ENCODE measurements at regions not wholly inside any gene's neighbourhood (a gene's known extent, or its start where the extent isn't known, plus 50 kb on each side); places are given as distances from the start of the nearest gene placed in this dataset.
"Not testable (repeated sequence)": the region's sequence is repeated elsewhere in the genome, so short reads cannot be mapped to it uniquely, and the experiment has no call there.

DNA sequence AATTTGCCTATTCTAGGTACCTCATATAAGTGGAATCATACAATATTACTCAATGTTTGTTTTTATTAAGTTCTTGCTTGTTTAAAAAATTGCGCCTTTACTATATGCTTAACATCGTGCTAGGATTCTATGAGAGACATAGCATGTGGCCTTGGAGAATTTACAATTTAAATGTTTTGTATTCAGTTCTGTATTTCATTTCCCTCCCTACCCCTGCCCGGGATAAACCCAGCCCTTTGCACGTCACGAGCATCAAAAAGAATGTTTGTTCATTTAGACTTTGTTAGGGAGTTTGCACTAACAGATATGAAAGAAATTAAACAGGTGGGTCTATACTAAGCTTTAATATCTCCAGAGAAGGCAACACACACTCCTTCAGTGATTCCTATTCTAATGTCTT lies 75.7 kb downstream of the C18orf54 start:
- DNase-seq, result no peak

DNA sequence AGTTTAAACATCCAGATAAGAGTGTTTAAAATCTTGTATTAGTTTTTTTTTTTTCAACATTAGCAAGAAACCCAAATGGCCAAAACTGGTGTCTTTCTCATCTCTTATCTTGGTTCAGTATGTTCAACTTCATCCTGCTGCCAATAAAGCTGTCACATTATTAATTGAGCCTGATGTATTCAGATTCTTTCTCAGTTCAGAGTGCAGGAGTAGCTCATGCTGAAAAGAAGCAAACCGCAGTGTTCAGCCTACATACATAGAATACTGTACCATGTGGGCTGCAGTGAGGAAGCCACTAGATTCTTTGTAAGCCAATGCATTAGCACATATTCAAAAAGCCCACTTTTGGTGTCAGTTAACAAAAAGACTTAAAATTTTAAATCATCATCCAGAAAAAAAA lies 76.2 kb downstream of the C18orf54 start:
- no peak for DNase-seq

DNA sequence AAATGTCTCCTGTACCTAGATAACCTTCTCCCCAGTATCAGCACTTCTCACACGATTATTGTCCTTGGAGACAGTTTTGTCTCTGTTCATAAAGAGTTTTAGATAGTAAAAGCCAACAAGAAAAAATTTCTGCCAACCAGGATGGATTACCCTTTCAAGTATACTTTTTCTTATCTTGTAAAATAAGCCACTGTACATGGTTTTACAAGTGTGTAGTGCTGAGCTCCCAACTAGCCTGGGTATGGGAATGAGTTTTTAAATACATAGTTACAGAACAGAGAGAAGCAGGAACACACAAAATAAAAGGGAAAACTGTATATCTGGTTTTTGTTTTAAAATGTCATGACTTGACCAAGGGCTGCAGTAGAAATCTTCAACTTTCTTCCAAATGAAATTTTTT lies 76.7 kb downstream of the C18orf54 start:
- DNase-seq, result no peak

DNA sequence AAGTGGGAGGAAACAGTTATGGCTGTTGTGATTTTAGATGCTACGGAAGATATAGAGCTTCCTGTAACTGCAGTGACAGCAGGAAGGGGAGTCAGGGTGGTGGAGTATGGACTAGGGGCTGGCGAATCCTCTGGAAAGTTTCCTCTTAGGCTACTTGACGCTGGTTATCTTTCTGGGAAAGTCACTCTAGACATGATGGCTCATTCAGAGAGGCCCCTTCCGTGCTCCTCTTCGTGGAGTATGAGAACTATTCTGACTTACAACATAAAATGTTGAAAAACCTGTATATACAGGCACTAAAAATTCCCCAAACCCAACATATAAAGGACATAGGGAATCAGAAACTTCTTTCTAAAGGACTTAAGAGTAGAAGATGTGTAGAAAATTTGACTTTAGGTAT lies 78.8 kb downstream of the C18orf54 start:
- no peak for DNase-seq

DNA sequence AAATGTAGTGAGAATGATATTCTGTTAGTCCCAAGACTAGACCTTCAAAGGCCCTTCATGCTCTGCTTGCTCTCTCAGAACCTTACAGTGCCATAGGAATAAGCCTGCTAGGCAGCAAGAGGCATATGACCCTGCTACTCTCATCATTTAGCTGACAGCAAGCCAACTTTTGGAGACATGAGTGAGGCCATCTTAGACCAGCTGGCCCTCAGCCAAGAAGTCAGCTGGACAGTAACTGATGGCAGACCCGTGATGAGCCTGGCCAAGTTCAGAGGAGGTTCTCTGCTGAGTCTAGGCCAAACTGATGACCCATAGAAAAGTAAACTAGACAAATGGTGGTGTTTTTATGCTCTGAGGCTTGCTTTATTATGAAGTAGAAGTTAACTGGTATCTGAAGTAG lies 82.6 kb downstream of the C18orf54 start:
- DNase-seq, result no peak

DNA sequence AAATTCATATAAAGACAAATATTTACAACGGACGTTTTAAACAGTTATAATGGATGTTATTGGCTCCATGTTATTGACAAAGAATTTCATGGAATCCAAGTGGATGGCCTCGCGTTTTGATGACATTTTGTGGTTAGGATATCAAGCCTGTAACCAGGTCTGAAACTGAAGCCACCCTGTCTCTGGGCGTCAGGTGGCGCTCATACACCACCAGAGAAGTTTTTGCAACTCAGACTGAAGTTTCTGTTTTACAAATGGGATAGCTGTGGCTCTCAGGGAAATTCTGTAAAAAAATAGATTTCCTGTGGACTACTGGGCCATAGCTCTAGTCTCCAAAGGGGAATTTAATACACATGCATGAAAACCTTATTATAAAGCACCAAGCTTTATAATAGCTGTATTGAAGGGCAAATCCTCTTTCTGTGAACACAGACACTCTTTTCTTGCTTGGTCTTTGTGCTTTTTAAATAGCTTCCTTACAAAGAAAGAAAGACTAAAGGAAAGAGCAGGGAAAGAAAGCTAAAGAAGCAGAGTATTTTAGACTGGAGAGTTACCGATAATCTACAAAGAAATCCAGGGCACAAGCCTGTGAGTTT lies 86.7 kb downstream of the C18orf54 start:
- peak; percentile 11 for DNase-seq

DNA sequence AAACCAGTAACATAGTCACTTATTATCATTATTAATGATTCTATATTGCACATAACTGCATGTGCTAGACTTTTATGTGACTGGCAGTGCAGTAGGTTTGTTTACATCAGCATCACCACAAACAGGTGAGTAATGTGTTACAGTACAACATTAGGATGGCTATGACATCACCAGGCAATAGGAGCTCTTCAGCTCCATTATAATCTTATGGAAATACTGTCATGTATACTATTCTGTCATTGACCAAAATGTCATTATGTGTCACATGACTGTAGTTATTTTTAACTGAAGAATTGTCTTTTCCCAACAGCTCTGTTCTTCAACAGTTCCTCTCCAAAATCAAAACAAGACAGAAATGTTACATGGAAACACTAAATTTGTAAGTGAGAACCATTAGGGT lies 96.3 kb downstream of the C18orf54 start:
- DNase-seq, result no peak

DNA sequence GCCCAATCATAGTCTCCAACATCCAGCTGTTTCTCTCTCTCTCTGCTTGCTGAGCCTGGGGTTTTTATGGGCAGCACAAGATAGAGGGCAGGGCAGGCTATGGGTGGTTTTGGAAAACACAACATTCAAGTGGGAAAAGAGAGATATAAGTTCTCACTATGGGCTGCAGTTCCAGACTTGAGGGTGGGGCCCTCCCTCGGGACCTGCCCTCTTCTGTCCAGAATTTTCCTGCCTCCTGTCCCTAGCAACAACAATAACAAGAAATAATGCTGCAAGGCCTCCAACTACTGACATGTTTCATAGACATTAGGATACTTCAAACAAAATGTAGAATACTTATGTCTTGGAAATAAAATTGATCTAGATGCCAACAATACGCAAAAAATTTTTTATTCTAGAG lies 107.8 kb downstream of the C18orf54 start:
- DNase-seq, result no peak

DNA sequence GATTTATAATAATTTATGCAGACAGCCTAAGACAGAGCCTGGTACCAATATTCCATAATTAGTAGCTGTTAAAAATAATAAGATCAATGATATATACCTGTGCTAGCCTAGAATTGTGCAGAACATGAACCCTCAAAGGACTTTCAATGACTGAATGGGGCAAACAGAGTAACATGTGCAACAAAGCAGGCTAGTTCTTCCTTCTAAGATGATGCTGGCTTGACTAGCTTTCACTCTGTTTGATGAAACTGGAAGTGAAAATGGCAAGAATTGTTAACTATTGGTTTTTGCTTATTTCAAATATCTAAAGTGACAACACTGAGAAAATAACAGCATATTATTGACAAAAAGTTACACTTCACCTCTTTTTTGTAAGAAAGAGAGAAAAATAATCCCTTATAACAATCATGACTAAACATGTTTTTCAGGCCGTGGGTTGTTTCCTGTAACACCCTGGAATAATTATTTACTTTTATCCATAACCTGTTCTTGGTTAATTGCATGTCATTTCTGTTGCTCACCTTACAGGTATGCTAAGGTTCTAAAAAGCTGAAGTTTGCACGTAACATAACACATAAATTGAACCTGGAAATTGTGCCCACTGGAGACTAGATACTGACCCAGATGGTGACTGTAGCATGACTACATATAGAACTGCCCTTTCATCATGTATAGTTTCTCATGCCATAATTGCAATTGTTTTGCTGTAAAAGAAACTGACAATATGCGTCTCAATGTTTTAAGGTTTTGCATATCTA lies 108.7 kb downstream of the C18orf54 start:
- no peak for DNase-seq

DNA sequence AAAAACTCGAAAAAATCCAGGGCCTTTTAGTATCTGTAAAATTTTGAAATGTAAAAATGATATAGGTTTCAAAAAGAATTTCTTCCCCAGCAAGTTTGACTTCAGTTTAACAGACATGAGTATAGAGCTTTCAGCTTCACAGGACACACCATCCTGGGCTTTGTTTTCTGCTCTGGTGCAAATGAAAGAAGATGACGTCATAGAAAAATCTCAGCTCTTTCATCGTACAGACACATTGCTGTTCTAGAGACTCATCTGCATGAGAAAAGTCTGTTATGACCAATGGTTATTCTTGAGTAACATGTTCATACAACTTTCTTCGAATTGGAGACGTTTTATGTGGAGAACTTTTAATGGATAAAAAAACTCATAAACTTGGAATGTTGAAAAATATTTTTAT lies 111.7 kb upstream of the DYNAP start:
- no peak for DNase-seq

DNA sequence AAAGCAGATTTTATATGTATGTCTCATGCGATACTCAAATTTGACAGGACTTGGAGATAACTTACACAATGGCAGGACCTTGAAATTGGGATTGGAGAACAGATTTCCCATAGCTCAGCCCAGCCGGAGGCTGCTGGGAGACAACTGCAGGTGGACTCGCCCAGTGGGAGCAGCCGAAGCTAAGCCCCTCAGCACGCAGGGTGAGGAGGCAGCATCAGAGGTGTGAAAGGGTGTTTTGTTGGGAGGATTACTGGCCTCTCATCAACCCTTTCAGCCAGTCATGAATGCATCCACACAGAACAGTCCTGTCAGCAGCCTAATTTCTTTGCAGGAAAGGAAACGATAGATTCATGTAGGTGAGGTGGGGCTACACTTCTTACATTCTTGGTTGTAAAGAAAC lies 110.4 kb upstream of the DYNAP start:
- no peak for DNase-seq

DNA sequence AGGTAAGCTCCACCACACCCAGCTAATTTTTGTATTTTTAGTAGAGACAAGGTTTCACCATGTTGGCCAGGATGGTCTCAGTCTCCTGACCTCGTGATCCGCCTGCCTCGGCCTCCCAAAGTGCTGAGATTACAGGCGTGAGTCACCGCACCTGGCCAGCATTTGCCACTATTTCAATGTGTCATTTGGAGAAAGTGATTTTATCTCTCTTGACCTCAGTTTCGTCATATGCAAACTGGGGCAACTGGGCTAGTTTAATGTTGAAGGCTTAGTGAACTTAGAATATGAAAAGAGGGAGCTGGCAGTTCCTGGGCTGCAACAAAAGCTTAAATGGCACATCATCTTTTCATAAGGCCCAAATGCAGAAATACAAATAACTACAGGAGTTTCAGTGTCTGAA lies 88.6 kb upstream of the DYNAP start:
- not testable (repeated sequence) for DNase-seq

DNA sequence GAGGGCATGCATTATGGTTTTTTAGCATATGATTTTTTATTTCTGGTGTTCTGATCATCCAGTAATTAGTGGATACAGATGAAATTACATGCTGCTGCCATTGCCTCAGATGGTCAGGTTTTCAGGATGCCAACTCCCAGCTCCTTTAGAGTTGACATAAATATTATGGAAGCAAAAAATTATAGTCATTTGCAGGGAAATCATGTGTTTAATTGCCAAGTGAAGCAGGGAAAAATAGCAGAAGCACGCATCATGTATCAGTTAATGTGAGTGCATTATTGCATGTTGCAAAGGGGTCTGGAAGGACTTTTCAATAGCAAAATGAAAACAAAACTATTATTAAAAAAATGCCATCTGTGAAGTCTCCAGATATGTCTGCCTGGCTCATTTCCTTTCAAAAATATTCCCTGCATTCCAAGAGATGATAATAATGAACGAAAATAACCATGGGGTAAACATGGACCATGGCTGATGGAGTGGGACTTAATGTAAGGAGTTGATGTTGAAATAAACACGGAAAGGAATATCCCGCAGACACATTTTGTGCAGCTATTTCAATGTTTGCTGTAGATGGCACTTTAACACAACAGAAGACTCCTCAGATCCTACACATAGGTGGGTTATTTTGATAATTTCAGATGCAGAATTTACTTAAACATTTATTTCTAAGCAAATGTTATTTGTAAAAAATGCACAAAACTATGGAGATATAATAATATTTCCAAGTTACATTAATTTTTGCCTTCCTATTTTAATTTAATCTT lies 87.7 kb upstream of the DYNAP start:
- DNase-seq, result no peak

DNA sequence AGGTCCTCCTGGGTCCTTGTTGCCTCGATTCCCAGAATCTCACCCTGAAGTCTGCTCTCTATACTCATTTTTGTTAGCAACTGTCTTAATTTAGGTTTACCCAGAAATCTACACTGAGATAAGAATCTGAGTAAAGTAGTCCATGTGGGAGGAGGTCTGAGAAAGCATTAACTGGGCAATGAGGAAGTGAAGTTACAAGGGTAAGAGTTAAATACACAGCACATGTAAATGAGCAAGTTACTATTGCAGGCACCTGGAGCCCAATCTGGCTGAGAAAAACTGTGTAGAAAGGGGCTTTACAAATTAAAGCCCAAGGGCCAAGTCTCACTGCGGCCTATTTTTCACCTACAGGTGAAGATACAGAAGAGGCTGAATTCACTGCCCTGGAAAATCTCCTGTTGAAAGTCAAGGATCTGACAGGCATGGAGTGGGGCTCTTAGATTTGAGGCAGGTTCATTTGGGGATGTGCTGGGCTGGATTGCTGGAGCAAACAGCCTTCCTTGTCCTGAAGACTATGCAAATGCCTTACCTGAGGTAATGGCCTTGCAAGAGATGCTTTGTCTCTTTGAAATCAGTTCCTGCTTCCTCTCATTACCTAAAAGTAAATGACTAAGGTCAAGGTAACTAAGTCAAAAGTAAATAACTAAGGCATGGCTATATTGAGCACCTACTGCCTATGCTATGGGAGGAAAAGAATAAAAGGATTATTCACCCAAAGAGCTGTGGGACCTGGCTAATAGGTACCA lies 84.4 kb upstream of the DYNAP start:
- no peak for DNase-seq

DNA sequence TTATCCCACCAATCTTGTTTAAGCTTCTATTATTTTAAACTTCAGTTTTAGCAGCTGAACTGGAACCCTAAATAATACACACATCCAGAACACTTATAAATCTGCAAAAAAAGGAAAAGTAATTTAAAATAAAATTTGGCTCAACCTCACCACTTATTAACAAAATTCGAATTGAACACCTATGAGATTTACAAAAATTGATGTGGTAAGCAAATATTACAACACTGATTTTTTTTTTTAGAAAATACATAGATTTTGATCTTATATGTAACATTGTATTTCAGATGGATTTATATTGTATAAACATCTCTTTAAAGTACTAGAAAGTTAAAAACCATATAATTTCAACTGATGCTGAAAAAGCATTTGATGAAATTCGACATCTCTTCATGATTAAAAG lies 81.3 kb upstream of the DYNAP start:
- DNase-seq, result no peak

DNA sequence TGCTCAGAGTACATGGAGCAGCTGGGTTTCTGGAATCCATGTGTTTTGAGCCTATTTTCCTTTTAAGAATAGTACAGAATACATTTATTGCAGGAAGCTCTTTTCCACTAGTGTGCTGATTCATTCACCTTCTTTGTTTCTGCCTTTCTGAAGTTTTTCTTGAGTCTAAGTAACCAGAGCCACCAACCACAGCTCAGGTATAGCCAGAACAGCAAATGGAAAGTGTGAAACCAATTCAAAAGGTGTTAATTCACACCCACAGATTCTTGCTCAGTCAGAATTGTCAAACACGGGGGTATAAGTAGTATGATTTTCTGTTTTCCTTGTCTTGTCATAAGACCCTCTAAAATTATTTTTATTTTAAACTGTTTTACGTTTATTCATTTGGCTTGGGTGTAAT lies 75.9 kb upstream of the DYNAP start:
- no peak for DNase-seq

DNA sequence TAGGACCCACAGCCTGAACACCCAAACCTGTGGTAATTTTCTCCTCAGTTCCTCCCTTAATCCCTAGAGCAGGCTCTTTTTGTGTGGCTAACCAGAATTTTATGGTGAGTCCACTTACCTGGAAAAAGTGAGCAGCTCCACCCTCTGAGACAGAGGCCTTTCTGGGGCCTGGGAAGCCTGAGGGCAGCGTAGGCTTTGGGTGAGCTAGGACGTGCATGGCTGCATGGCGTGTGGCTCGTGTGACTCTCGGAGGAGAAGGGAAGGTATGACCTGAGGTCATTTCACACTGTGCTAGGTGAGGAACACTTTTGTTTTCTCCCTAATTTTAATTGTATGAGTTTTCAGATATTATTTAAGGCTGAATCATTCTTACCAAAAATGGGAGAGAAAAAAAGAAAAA lies 73.5 kb upstream of the DYNAP start:
- no peak for DNase-seq

DNA sequence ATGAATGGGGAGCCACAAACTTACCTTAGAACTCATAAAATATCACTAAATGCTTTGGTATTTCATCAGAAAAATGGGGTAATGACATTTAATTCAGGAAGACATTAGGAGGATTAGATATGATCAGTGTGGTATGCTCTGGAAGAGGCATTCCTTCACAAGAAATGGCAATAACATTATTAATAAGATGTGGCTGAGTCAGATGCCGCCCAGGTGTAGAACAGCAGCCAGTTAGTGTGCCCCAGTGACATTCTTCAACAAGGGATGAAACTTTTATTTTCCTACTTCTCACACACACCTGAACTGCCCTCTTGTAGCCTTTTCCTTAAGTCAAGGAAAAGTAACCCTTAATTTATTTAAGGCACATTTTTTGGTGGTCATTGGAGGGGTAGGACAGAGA lies 69.2 kb upstream of the DYNAP start:
- no peak for DNase-seq

DNA sequence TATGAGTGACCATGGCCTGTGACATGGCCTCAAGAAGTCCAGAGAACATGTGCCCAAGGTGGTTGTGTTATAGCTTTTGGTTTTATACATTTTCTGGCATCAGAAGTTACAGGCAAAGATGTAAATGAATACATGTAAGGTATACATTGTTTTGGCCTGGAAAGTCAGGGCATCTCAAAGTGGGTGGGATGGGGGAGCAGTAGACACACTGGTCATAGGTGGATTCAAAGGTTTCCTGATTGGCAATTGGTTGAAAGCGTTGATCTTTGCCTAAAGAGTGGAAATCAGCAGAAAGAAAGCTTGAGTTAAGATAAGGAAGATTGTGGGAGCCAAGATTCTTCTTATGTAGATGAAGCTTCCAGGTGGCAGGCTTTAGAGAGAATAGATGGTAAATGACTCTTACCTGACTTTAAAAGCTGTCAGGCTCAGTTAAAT lies 62.1 kb upstream of the DYNAP start:
- no peak for DNase-seq

DNA sequence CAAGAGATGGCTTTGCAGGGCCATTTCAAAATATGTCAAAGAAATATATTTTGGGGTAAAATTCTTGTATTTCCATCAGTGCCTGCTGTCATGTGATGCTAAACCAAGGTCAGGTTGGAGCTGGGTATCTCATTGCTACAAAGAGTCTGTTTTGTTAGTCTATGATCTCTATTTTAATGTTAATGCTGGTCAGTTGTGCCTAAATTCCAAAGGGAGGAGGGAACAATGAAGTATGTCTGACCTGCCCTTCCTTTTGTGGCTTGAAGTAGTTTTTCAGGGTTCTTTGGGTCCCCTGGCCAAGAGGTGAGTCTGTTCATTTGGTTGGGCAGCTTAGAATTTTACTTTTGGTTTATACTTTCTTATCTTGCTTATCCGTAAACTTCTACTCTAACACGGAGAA lies 61.6 kb upstream of the DYNAP start:
- no peak for DNase-seq

DNA sequence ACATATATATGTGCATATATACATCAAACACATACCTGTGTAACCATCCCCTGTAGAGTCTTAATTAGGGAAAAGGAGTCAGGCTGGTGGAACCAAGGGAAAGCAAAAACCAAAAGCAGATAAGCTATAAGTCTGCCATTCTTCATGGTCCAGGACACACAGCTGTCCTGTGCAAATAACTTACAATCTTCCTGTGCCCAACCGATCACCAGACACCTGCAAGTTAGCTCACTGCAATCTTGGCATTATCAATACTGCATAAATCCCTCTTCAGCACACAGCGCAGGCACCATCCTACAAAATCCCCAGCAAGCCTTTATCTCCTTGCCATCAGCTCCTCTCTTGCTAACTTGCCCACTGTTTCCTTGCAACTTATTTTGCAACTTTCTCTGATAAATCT lies 60.8 kb upstream of the DYNAP start:
- no peak for DNase-seq

DNA sequence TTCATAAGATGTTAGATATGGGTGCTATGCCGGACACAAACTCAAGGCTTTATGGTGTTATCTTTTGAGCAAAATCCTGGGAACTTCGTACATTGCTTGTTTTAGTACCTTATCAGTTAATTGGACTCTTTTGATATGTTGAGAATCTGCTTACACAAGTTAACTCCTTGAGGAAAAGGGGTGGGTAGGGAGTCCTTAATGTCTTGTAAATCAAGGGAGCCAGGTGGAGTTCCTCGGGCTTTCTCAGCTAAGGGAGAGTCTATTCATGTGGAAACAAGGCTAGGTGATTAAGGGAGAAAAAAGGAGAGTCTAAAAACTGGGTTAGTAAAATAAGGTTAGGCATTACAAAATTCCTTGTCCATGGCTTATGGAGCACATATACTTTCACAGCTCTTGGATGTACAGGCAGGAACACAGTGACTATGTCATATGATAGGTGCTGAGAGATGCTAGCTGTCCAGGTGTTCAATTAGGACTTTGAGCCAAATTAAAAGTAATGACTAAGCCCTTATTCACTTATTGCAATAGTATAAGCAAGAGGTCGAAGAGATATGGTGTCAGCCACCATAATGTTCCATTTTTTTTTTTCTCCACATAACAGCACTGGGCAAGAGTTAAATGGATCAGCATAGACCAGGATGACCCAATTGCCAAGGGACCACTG lies 59.5 kb upstream of the DYNAP start:
- no peak for DNase-seq

DNA sequence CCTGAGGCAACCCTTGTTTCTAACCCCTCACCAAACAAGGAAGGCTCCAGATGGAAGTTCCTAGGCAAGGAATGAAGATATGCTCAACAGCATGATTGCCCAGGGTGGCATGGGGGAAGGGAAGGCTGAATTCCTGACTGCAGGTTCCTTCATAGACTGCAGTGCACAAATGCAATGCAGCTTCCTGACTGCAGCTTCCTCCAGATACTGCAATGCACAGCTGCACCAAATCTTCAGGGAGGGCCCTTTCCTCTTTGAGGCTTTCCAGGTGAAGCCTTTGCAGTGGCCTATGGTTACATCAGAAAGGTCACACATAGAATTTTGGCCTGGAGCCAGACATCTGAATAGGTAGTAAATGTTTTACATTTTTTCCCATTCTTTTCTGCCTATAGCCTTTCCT lies 58.8 kb upstream of the DYNAP start:
- no peak for DNase-seq

Data from CD4-positive, alpha-beta T cell treated with Interleukin-21 for 1 hour (primary cell).